ENCODE measurements at regions not wholly inside any gene's neighbourhood (a gene's known extent, or its start where the extent isn't known, plus 50 kb on each side); places are given as distances from the start of the nearest gene placed in this dataset.
"Not testable (repeated sequence)": the region's sequence is repeated elsewhere in the genome, so short reads cannot be mapped to it uniquely, and the experiment has no call there.

DNA sequence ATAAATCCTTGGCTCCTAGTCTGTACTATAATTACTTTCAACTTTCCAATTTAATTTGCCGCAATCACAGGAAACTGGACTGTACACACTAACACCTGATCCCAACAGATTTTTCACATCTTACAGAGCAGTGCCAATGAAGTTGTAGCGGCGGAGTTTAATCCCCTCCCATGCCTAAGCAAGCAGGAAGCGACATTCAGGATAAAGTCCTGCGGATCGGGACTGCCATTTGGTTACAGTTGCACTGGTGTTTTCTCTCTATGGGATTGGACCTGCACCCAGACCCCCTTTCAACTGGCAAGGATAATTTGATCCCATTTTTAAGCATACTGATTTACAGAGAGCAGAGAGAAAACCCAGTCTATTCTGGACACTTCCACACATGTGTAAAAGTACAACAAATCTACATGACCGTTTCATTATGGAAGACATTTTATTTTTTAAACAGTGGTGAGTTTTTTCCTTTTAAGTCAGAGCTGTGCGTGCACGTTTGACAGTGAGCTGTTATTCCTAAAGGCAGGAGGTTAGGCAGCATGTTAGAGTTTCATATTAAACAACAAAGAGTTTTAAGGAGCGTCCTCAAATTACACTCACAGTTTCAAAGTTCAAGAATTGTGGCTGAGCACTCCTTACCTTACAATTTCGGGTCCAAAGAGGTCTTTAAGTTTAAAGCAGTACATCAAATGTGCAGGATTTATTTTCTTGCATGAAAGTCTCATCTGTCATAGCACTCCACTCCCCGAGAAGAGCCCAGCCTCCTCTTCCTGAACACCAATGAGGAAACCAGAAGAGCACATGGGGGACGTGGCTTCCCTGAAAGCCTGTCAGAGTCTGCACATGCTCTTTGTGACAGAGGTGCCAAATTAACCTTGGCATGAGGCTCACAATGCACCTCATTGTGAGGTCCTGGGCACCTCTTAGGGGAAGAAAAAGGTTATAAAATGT lies 141.6 kb upstream of the RFC3 start:
- DNase-seq, result no peak

DNA sequence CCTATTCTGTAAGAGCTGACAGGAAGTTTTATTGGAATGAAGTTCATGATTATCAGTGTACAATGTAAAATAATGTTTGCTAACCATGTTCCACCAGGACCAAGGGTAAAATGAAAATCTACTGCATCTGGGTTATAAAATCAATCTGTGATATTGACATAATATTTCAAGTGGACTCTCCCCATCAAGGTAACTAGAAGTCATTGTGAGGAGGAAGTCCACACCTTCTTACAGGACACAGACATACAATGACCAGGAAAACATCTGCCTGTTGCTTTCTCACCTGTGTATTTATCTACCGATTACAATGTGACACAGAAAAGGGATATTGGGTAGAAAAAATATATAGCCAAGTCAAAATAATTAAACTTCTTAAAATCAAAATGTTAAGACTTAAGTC lies 140.7 kb upstream of the RFC3 start:
- no peak for DNase-seq

DNA sequence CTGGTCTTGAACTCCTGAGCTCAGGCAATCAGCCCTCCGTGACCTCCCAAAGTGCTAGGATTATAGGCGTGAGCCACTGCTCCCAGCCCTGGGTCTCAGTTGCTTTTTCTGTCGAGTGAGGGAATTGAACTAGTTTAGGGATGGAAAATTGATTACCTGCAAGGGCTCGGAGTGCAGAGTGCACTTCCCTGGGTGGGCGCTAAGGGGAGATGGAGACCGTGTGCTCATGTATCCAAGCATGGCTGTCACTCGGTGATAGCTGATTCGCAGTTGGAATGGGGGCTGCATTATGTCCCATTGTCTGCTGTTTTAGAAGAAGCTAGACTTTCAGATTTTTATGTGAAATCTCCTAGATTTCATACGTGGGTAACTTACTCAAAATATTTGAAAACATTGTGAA lies 139.9 kb upstream of the RFC3 start:
- DNase-seq, result no peak

DNA sequence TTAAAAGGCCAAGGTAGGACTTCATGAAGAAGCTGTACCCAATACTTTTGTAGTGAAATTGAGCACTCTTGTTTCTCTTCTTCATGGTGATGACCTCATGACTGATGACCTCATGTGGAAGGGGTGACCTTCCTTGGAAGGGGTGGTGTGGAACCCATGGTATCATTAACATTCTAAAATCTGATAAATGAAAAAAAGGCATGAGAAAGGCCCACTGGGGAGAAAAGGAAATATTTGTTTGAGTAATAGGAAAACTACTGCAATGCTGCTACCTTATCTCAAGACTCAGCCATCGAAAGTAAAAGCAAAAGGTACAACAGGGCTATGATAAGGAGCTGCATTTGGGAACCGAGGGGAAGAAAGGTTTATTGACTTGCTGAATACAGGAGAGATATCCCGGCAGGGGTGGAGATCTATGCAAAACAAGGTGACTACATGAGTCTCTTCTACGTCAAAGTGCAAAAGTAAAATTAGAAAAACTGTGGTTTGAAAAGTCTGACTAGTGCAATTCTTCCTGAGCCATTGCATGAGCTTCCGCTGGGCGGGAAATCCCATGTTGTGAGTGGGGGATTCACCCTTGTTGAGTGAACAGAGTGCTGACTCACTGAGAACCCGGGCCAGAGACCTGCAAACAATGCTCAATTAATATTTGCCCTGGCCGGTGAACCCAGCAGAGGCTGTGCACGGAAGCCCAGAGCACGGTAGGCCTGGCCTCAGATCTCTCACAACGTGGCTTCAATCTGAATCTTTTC lies 138.9 kb upstream of the RFC3 start:
- peak; percentile 57 for DNase-seq

DNA sequence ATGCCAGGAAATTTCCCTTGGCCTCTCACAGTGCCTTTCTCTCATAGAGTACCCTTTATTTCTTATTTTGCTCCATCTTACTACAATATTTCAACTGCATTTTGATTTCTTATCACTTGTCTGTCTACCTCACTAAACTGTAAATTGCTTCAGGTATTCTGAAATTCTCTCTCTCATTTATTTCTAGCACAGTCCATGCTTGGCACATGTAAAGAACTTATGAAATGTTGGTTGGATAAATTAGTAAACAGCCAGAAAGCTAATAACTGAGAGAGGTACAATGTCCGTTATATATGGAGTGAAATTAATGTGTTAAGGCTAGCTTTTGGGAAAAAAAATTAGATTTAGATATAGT lies 138.3 kb upstream of the RFC3 start:
- DNase-seq, result no peak

DNA sequence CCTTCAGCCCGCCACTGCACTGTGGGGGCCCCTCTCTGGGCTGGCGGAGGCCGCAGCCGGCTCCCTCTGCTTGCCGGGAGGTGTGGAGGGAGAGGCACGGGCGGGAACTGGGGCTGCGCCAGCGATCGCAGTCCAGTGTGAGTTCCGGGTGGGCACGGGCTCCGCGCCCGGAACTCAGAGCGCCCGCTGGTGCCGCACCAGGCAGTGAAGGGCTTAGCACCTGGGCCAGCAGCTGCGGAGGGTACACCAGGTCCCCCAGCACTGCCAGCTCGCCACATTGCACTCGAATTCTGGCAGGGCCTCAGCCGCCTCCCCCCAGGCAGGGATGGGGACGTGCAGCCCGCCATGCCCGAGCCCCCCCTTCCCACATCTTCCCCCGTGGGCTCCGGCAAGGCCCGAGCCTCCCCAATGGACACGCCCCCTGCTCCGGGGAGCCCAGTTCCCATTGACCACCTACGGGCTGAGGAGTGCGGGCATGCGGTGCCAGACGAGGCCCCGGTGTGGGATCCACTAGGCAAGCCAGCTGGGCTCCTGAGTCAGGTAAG lies 135.9 kb upstream of the RFC3 start:
- no peak for DNase-seq

DNA sequence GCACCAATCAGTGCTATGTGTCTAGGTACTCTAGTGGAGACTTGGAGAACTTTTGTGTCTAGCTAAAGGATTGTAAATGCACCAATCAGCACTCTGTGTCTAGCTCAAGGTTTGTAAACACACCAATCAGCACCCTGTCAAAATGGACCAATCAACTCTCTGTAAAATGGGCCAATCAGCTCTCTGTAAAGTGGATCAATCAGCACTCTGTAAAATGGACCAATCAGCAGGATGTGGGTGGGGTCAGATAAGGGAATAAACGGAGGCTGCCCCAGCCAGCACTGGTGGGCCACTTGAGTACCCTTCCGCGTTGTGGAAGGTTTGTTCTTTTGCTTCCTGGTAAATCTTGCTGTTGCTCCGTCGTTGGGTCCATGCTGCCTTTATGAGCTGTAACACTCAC lies 135.3 kb upstream of the RFC3 start:
- not testable (repeated sequence) for DNase-seq

DNA sequence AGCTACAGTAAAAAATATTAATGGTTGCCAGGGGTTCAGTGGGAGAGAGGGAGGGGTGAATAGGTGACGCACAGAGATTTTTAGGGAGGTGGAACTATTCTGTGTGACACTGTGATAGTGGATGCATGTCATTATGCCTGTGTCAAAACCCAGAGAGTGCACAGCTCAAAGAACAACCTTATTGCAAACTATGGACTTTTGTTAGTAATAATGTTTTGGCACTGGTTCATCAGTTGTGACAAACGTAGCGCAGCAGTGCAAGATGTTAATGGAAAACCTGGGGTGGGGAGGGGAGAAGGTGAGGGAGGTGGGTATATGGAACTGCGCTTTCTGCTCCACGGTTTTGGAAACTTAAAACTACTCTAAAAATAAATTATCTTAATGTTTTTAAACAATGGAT lies 134.6 kb upstream of the RFC3 start:
- no peak for DNase-seq

DNA sequence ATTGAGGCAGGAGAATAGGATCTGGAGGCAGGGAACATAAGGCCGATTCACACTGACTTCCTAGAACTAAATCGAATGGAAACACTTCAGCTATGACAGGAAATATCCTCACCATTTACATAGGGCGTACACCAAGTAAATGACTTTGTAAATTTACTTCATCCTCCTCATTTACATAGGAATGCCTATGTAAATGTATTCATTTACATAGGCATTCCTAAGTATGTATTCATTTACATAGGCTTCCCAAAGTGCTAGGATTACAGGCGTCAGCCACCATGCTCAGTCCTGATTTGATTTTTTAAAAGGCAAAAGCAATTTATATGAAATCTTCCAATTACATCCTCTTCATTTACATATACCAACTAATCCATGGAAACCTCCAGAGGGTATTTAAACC lies 133.1 kb upstream of the RFC3 start:
- DNase-seq, result no peak

DNA sequence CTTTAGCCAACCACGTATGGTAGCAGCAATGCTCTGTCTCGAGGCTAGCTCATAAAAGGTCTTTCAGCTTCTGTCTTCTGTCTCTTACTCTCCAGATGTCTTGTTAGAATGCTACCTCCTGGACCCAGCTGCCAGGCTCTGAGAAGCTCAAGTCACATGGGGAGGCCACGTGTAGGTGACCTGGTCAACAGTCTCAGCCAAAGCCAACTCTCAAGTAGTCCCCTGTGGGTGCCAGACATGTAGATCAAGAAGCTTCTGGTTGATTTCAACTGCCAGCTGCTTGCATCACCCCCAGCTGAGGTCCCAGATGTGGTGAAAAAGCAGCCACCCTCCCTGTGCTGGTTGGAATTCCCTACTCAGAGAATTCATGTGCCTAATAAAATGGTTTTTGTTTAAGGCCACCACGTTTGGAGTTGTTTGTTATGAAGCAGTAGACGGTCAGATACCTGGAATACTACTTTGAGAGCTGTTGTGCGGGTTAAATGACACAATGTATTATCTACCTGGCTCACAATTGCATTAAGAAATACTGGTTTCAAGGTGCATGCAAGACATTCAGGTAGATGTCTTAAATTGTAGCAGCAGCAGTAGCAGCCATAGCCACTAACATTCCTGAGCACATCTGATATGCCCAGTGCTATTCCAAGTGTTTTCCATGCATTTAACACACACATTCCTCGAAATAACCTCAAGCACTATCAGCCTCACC lies 131.0 kb upstream of the RFC3 start:
- no peak for DNase-seq

DNA sequence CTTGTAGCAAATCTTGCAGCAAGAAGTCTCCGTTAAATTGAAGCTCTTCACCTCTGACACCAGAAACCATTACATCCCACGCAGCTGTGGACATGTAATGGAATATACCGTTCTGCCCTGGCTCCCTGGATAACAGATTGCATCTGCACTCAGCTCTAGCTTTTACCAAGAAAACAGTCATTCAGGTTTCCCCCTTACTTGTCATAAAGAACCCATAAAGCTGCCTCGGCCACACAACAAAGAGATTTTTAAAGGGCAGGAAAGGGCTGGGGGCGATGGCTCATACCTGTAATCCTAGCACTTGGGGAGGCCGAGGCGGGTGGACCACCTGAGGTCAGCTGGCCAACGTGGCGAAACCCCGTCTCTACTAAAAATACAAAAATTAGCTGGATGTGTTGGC lies 127.6 kb upstream of the RFC3 start:
- DNase-seq, result no peak

DNA sequence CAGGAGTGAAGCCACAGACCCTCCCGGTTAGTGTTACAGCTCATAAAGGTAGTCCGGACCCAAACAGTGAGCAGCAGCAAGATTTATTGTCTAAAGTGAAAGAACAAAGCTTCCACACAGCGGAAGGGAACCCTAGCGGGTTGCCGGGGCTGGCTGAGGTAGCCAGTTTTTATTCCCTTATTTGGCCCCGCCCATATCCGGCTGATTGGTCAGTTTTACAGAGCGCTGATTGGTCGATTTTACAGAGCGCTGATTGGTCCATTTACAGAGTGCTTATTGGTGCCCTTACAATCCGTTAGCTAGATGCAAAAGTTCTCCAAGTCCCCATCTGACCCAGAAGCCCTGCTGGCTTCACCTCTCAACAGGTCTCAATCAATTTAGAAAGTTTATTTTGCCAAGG lies 126.0 kb upstream of the RFC3 start:
- no peak for DNase-seq

DNA sequence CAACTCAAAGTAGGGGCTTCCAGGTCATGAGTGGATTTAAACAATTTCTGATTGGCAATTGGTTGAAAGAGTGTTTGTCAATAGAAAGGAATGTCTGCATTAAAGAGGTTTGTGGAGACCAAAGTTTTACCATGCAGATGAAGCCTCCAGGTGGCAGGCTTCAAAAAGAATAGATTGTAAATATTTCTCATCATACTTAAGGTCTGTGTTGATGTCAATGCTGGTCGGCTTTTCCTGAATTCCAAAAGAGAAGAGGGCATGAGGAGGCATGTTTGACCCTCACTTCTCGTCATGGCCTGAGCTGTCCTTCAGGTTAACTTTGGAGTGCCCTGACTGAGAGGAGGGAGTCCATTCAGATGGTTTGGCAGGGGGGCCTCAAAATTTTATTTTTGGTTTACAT lies 125.4 kb upstream of the RFC3 start:
- no peak for DNase-seq

DNA sequence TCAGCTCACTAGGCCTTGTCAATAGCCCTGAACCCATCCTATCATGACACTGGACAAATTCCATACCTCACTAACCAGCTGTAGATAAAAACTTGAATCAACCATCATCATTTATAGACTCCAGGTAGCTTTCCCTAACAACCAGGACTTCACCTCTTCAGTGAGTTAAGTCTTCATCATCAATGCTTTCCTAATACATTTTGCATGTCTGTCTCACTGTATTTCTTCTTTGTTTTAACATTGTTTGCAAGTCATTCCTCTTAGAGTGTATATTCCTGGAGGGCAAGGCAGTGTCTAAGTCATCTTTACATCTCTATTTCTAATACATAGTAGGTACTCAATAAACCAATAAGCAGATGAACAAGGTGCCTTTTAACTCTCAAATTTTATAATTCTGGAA lies 123.4 kb upstream of the RFC3 start:
- no peak for DNase-seq

DNA sequence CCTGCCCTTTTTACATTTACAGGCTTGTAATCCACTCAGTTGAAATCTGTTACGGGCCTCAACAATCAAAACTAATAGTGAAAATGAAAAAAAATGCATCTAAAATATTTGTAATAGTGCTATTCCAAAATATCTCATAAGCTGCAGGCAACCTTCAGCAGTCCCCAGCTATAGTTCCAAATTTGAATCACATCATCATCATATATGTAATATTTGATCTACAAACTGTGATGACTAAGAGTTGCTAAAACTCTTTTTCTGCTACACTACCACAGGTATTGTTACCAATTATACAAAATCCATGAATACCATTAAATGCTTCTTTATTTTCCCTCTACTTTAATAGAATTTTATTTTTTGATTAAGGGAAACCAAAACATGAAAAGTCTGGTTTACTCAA lies 121.4 kb upstream of the RFC3 start:
- no peak for DNase-seq

DNA sequence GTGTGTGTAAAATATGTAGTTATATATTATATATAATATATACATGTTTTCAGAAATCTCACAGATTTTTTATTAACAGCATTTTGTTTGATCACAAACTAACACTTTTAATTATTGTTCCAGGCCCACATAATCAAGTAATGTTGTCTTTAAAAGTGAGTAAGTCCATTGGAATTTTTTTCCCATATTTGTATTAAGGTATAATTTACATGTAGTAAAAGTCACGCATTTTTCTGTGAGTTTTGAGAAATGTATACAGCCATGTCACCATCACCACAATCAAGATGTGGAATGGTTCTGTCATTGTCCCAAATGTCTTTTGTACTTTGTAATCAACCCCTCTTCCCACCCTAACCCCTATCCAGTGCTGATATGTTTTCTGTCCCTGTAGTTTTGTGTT lies 120.0 kb upstream of the RFC3 start:
- no peak for DNase-seq

DNA sequence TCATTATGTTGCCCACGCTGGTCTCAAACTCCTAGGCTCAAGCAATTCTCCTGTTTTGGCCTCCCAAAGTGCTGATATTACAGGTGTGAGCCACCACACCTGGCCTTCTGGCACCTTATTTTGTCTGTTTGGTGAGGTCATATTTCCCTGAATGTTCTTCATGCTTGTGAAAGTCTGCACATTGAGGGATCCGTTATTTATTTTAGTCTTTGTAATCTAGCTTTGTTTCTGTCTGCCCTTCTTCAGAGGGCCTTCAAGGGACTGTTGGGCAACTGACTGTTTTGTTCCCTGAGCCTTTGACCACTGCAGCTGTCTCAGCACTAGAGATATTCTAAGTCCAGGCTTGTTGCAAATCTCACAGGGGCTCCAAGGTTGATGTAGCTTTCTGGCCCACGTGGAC lies 110.5 kb upstream of the RFC3 start:
- DNase-seq, result no peak

DNA sequence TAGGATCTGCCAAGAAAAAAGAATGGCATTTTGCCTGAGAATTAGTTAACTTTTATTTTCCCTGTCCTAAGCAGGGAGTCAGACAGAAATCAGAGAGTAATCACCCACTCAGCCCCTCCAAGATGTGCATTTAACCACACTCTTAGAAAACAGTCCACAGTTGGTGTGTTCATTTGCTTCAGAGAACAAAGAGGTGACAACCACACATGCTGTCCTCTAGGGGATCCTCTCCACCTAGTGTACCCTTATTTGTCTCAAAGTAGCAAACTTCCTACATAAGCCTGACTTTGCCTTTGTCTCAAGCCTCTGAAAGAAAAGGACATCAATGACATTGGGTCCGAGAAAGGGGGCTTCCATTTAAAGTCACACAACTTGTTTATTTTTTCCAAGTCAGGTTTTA lies 107.0 kb upstream of the RFC3 start:
- no peak for DNase-seq

DNA sequence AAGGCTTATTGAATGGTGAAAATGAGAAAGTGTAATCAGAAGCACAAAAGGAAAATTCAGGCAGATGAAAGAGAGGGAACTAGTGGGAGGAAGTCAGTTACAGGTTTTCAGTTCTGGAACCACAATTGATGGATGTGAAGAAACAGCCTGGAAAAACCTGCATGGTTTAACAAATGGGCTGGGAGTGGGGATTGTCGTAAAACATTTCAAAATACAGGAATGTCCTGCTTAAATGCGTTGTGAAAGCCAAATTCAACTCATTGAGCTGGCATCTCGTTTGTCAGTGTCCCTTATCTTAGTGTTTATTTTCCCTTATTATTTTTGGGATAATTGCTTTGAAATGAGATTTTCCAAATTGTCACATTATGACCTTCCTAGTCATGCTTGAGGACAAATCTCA lies 106.5 kb upstream of the RFC3 start:
- DNase-seq, result no peak

DNA sequence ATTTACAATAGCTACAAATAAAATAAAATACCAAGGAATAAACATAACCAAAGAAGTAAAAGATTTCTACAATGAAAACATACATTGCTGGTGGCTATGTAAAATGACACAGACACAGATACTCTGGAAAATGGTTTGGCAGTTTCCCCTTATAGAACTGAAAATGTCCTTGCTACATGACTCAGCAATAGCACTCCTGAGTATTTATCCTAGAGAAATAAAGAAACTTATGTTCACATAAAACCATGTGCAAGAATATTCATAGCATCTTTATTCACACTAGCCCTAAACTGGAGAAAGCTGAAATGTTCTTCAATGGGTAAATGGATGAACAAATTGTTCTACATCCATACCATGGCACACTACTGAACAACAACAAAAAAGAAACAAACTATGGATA lies 100.2 kb upstream of the RFC3 start:
- no peak for DNase-seq

DNA sequence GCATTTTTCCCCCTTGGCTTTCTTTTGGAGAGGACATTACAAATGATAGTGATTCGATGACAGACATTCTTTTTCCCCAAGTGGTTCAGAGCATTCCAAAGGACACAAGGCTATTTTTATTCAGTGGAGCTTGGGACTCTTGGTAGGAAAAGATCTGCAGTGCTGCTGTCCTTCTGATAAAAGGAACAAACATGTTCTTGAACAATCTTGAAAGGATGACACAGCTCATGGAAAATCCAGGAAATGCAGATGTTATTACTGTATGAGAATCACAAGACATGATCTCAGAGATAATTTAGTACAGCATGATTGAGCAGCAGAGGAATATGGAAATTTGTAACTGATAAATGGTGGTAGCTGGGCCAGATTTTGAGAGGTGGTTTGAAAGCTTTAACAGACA lies 96.2 kb upstream of the RFC3 start:
- DNase-seq, result no peak

DNA sequence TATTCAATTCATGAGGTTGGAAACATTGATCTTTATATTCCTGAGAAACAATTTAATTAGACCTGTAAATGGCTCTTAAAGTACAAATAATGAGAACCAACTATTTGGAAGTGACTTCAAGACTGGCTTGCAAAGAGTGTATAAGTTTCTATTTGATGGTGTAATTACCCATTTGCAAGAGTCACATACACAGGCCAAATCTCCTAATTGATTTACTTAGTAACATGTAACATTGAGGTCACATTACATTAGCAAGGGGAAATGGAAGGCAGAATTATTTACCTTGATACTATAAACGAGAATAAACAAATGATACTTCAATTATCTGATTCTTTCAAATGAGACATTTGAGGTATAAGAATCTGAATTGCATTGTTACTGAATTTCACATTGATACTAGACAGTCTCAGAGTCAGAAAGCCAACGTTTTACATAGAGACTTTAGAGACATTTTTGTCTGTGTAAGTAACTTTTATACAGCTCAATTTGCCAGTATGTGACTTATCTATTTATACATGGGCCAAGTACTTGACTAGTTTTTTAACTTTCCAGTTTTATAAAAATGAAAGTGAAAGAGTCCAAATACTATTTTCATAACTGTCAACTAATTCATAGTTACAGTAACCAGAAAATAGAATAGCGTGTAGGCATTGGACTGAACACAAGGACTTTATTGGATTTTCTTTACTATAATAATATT lies 95.6 kb upstream of the RFC3 start:
- DNase-seq, result no peak

DNA sequence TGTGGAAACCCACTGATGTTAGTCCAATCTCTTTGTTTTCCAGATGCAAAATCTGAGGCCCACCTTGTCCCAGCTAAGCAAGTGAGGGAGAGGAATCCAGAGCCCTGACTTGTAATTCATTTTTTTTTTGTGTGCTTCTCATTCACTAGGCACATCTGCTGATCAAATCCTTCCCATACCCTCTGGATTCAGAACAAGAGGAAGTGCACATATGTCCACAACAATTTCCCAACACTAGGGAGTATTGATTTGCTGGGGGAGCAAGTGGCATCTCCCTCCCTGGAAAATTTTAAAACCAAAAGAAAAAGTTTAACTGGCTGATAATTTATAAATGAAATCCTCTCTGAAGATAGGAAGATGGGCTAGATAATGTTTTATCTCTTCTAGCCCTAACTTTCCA lies 94.6 kb upstream of the RFC3 start:
- no peak for DNase-seq

Data from activated CD8-positive, alpha-beta memory T cell treated with anti-CD3 and anti-CD28 coated beads, Interleukin-2, amount 50 U/mL, for 4 hours (primary cell).